ENCODE measurements at regions not wholly inside any gene's neighbourhood (a gene's known extent, or its start where the extent isn't known, plus 50 kb on each side); places are given as distances from the start of the nearest gene placed in this dataset.

- no peak for DNase-seq
Observed at GRCh38 chr5:92460505-92460904, 1077.4 kb upstream of the ARRDC3 start.

- DNase-seq = no peak
Observed at GRCh38 chr5:92459654-92460053, 1076.5 kb upstream of the ARRDC3 start.

- DNase-seq = no peak
Observed at GRCh38 chr5:92455011-92455410, 1071.9 kb upstream of the ARRDC3 start.

- no peak for DNase-seq
Observed at GRCh38 chr5:92444888-92445287, 1061.8 kb upstream of the ARRDC3 start.

GRCh38 chr5:92435781-92436180 lies 1052.7 kb upstream of the ARRDC3 start:
- no peak for DNase-seq

GRCh38 chr5:92429646-92430045 lies 1046.5 kb upstream of the ARRDC3 start:
- no peak for DNase-seq

- no peak for DNase-seq
Observed at GRCh38 chr5:92428415-92428814, 1045.3 kb upstream of the ARRDC3 start.

- no peak for DNase-seq
Observed at GRCh38 chr5:92424785-92425426, 1041.8 kb upstream of the ARRDC3 start.

- no peak for DNase-seq
Observed at GRCh38 chr5:92421942-92422341, 1038.8 kb upstream of the ARRDC3 start.

GRCh38 chr5:92421196-92421595 lies 1038.1 kb upstream of the ARRDC3 start:
- no peak for DNase-seq

- DNase-seq = no peak
Observed at GRCh38 chr5:92419261-92419660, 1036.1 kb upstream of the ARRDC3 start.

GRCh38 chr5:92418341-92418740 lies 1035.2 kb upstream of the ARRDC3 start:
- DNase-seq = no peak

- DNase-seq = no peak
Observed at GRCh38 chr5:92409134-92409533, 1026.0 kb upstream of the ARRDC3 start.

GRCh38 chr5:92402956-92403702 lies 1020.0 kb upstream of the ARRDC3 start:
- DNase-seq = no peak

- no peak for DNase-seq
Observed at GRCh38 chr5:92402045-92402444, 1018.9 kb upstream of the ARRDC3 start.

- DNase-seq = no peak
Observed at GRCh38 chr5:92401492-92401891, 1018.4 kb upstream of the ARRDC3 start.

- no peak for DNase-seq
Observed at GRCh38 chr5:92394936-92395335, 1011.8 kb upstream of the ARRDC3 start.

- DNase-seq = no peak
Observed at GRCh38 chr5:92390657-92391056, 1007.5 kb upstream of the ARRDC3 start.

GRCh38 chr5:92380069-92380770 lies 997.1 kb upstream of the ARRDC3 start:
- DNase-seq = no peak

GRCh38 chr5:92378966-92379611 lies 996.0 kb upstream of the ARRDC3 start:
- DNase-seq = no peak

GRCh38 chr5:92374859-92375258 lies 991.7 kb upstream of the ARRDC3 start:
- no peak for DNase-seq

GRCh38 chr5:92372766-92373165 lies 989.6 kb upstream of the ARRDC3 start:
- no peak for DNase-seq

GRCh38 chr5:92371889-92372235 lies 988.7 kb upstream of the ARRDC3 start:
- DNase-seq = no peak

Measured in inflammatory macrophage (primary cell).